ENCODE measurements at regions not wholly inside any gene's neighbourhood (a gene's known extent, or its start where the extent isn't known, plus 50 kb on each side); places are given as distances from the start of the nearest gene placed in this dataset.
A peak's percentile ranks its signal among the peaks of the same experiment; 100 is the strongest.

GRCh38 chr20:12911372-12911771 lies 97.4 kb upstream of the SPTLC3 start:
- no peaks in the 10 kb centered on the region for H3K36me3 Mint-ChIP-seq
- ATAC-seq (ENCODE audit: low read depth in 2 of 2) = no peak
- H3K9me3 Mint-ChIP-seq = peaks cover 0 to 7% (median 3%) of the 10 kb centered on the region in 7 donors
- no peak overlapping the region for H3K27ac Mint-ChIP-seq
- H3K27ac ChIP-seq (ENCODE audit: insufficient read depth, low read length, poor library complexity, severe bottlenecking) = no peak overlapping the region
- DNase-seq = no peak
- H3K4me3 Mint-ChIP-seq = no peak overlapping the region
- H3K4me1 Mint-ChIP-seq = no peaks in the 10 kb centered on the region
- H3K4me3 ChIP-seq (ENCODE audit: low read depth, low read length) = no peak overlapping the region
- peaks cover 4% of the 10 kb centered on the region for H3K27me3 Mint-ChIP-seq
- H3K27me3 ChIP-seq (ENCODE audit: control insufficient read depth, insufficient read depth, low read length) = no peaks in the 10 kb centered on the region
- no peaks in the 10 kb centered on the region for H3K9me3 ChIP-seq (ENCODE audit: control insufficient read depth in 2 of 2, low read length in 2 of 2)
- no peaks in the 10 kb centered on the region for H3K4me1 ChIP-seq (ENCODE audit: control insufficient read depth, insufficient read depth, low read length, poor library complexity, severe bottlenecking)
- H3K36me3 ChIP-seq (ENCODE audit: control insufficient read depth, insufficient read depth, low read length) = no peaks in the 10 kb centered on the region

GRCh38 chr20:12913781-12914443 lies 94.9 kb upstream of the SPTLC3 start:
- no peaks in the 10 kb centered on the region for H3K4me1 ChIP-seq (ENCODE audit: control insufficient read depth, insufficient read depth, low read length, poor library complexity, severe bottlenecking)
- Mint-ChIP-seq H3K27ac (no peak overlapping the region), H3K9me3 (peaks cover 0 to 7% (median 2%) of the 10 kb centered on the region in 7 donors), H3K4me1 (no peaks in the 10 kb centered on the region), H3K36me3 (no peaks in the 10 kb centered on the region), H3K4me3 (no peak overlapping the region), H3K27me3 (peaks cover 4% of the 10 kb centered on the region)
- H3K4me3 ChIP-seq (ENCODE audit: low read depth, low read length) = no peak overlapping the region
- ATAC-seq (ENCODE audit: low read depth in 2 of 2) = no peak
- no peaks in the 10 kb centered on the region for H3K36me3 ChIP-seq (ENCODE audit: control insufficient read depth, insufficient read depth, low read length)
- DNase-seq = no peak
- H3K9me3 ChIP-seq (ENCODE audit: control insufficient read depth in 2 of 2, low read length in 2 of 2) = no peaks in the 10 kb centered on the region
- H3K27me3 ChIP-seq (ENCODE audit: control insufficient read depth, insufficient read depth, low read length) = no peaks in the 10 kb centered on the region
- no peak overlapping the region for H3K27ac ChIP-seq (ENCODE audit: insufficient read depth, low read length, poor library complexity, severe bottlenecking)

DNA sequence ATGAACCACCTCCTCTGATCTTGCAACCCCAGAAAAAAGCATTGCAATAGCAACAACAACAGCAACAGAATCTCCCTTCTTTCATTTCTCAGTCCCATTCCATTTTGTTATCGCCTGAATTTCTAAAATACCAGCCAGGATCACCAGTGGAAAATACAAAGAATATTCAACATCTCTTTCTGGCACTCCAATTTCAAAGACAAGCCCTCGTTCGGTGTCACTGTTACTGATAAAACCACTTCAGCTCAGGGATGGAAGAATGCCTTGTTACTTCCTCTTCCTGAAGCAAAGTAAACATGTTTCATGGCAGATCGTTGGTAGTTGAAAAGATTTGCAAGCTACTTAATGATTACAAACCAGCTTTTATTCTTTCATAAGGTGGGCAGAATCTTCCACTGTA lies 94.0 kb upstream of the SPTLC3 start:
- ATAC-seq (ENCODE audit: low read depth in 2 of 2) (no peak), DNase-seq (no peak)
- Histone ChIP-seq H3K4me1 (ENCODE audit: control insufficient read depth, insufficient read depth, low read length, poor library complexity, severe bottlenecking) (no peaks in the 10 kb centered on the region), H3K9me3 (ENCODE audit: control insufficient read depth in 2 of 2, low read length in 2 of 2) (no peaks in the 10 kb centered on the region), H3K27ac (ENCODE audit: insufficient read depth, low read length, poor library complexity, severe bottlenecking) (no peak overlapping the region), H3K27me3 (ENCODE audit: control insufficient read depth, insufficient read depth, low read length) (no peaks in the 10 kb centered on the region), H3K36me3 (ENCODE audit: control insufficient read depth, insufficient read depth, low read length) (no peaks in the 10 kb centered on the region), H3K4me3 (ENCODE audit: low read depth, low read length) (no peak overlapping the region)
- Mint-ChIP-seq H3K4me3 (no peak overlapping the region), H3K27ac (no peak overlapping the region), H3K4me1 (no peaks in the 10 kb centered on the region), H3K9me3 (peaks cover 0 to 7% (median 3%) of the 10 kb centered on the region in 7 donors), H3K36me3 (no peaks in the 10 kb centered on the region), H3K27me3 (peaks cover 4% of the 10 kb centered on the region)

- DNase-seq (no peak), ATAC-seq (ENCODE audit: low read depth in 2 of 2) (no peak)
- Histone ChIP-seq H3K4me1 (ENCODE audit: control insufficient read depth, insufficient read depth, low read length, poor library complexity, severe bottlenecking) (no peaks in the 10 kb centered on the region), H3K27me3 (ENCODE audit: control insufficient read depth, insufficient read depth, low read length) (no peaks in the 10 kb centered on the region), H3K9me3 (ENCODE audit: control insufficient read depth in 2 of 2, low read length in 2 of 2) (no peaks in the 10 kb centered on the region), H3K36me3 (ENCODE audit: control insufficient read depth, insufficient read depth, low read length) (no peaks in the 10 kb centered on the region), H3K27ac (ENCODE audit: insufficient read depth, low read length, poor library complexity, severe bottlenecking) (no peak overlapping the region), H3K4me3 (ENCODE audit: low read depth, low read length) (no peak overlapping the region)
- no peaks in the 10 kb centered on the region for H3K27me3 Mint-ChIP-seq
- no peaks in the 10 kb centered on the region for H3K4me1 Mint-ChIP-seq
- no peaks in the 10 kb centered on the region for H3K36me3 Mint-ChIP-seq
- H3K4me3 Mint-ChIP-seq = no peak overlapping the region
- peaks cover 0 to 6% (median 5%) of the 10 kb centered on the region in 7 donors for H3K9me3 Mint-ChIP-seq
- no peak overlapping the region for H3K27ac Mint-ChIP-seq
Observed at GRCh38 chr20:12916699-12917098, 92.1 kb upstream of the SPTLC3 start.

DNA sequence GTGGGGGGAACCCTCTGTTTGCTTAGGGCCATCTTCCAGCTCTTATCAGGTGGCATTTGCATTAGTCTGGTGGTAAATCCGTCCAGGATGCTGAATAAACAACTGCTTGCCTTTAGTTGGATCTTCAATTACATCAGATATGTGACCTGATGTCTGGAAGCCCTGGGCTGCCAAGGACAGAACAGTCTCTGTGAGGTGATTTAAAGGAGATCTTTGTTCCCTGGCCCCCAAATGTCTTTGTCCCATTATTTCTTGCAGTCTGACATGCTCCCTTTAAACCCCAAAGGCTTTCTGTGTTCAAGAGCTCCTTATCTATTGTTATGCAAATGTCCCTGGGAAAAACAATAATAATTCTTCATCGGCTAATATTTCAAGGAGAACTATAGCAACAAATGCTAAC lies 84.6 kb upstream of the SPTLC3 start:
- no peaks in the 10 kb centered on the region for H3K36me3 ChIP-seq (ENCODE audit: control insufficient read depth, insufficient read depth, low read length)
- no peak overlapping the region for H3K4me3 ChIP-seq (ENCODE audit: low read depth, low read length)
- no peak overlapping the region for H3K27ac ChIP-seq (ENCODE audit: insufficient read depth, low read length, poor library complexity, severe bottlenecking)
- Mint-ChIP-seq H3K9me3 (peaks cover 0 to 21% (median 6%) of the 10 kb centered on the region in 7 donors), H3K4me3 (no peak overlapping the region), H3K27me3 (no peaks in the 10 kb centered on the region), H3K27ac (no peak overlapping the region), H3K36me3 (no peaks in the 10 kb centered on the region), H3K4me1 (no peaks in the 10 kb centered on the region)
- H3K4me1 ChIP-seq (ENCODE audit: control insufficient read depth, insufficient read depth, low read length, poor library complexity, severe bottlenecking) = no peaks in the 10 kb centered on the region
- DNase-seq (no peak), ATAC-seq (ENCODE audit: low read depth in 2 of 2) (no peak)
- no peaks in the 10 kb centered on the region for H3K27me3 ChIP-seq (ENCODE audit: control insufficient read depth, insufficient read depth, low read length)
- no peaks in the 10 kb centered on the region for H3K9me3 ChIP-seq (ENCODE audit: control insufficient read depth in 2 of 2, low read length in 2 of 2)

DNA sequence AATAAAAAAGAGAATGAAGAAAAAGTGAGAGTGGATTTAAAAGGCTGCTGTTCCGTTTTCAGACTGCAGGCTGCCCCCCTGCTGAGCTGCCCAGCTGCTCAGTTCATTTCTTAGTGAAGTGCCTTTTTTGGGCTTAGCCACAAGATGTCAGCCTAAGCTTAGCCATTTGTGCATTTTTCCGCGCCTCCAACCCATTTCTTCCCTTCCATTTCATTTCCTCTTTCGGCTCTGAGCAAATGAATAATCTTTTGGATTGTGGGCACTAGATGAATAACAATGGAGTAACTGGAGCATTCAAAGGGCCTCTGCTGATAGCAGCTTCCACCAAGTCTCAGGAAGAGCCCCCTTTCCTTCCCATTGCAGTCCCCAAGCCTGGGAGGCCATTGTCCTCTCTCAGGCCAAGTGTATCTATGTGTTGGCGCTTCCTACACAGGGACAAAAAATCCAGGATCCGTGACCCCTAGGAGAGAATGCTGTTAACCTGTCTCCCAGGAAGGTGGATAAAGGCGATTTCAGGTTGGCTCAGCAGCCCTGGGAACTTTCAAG lies 83.5 kb upstream of the SPTLC3 start:
- H3K27ac Mint-ChIP-seq = no peak overlapping the region
- ATAC-seq (ENCODE audit: low read depth in 2 of 2) (no peak), DNase-seq (peak in 1 of 3 donors; percentile 40)
- no peaks in the 10 kb centered on the region for H3K4me1 ChIP-seq (ENCODE audit: control insufficient read depth, insufficient read depth, low read length, poor library complexity, severe bottlenecking)
- H3K4me3 ChIP-seq (ENCODE audit: low read depth, low read length) = no peak overlapping the region
- no peak overlapping the region for H3K4me3 Mint-ChIP-seq
- peaks cover 0 to 20% (median 4%) of the 10 kb centered on the region in 7 donors for H3K9me3 Mint-ChIP-seq
- no peaks in the 10 kb centered on the region for H3K36me3 ChIP-seq (ENCODE audit: control insufficient read depth, insufficient read depth, low read length)
- H3K27me3 Mint-ChIP-seq = no peaks in the 10 kb centered on the region
- H3K27me3 ChIP-seq (ENCODE audit: control insufficient read depth, insufficient read depth, low read length) = no peaks in the 10 kb centered on the region
- H3K9me3 ChIP-seq (ENCODE audit: control insufficient read depth in 2 of 2, low read length in 2 of 2) = no peaks in the 10 kb centered on the region
- no peaks in the 10 kb centered on the region for H3K36me3 Mint-ChIP-seq
- H3K4me1 Mint-ChIP-seq = no peaks in the 10 kb centered on the region
- H3K27ac ChIP-seq (ENCODE audit: insufficient read depth, low read length, poor library complexity, severe bottlenecking) = no peak overlapping the region

DNA sequence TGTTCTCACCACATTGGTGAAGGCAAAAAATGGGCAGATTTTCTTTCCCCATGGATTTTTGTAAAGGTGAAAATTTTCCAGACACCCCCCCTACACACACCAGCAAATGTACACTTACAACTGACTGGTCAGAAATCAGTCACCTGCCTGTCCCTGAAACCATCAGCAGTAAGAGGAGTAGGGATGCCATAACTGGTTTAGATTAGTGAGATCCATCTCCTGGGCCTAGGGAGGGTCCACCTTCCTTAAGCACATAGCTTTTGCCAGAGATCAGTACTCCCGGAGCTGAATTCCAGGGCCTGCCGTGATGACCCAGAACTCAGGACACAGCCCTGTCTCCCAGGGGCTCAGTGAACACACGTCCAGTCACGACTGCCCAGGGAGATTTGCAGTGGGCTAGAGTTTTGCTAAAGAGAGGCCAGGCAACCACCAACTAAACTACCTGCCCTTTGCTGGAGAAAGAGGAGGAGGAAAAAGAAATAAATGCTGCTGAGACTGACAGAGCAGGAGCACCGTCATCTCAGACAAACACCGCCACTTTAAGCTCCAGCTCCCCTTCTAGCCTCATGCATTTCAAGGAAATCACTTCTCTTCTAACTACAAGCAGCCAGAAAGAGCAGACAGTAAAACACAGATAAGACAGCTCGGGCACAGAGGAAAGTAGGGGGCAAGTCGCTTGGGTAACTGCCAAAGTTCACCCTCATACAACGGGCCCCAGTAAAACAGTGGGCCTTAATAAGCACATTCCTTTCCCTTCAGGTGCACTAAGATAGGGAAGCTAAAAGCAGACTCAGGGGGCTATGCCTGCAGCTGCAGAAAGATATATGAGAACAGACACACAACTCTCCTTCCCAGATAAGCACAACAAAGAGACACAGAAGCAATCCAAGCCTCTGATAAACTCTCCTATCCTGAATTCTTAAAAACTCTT lies 82.6 kb upstream of the SPTLC3 start:
- Histone ChIP-seq H3K36me3 (ENCODE audit: control insufficient read depth, insufficient read depth, low read length) (no peaks in the 10 kb centered on the region), H3K4me1 (ENCODE audit: control insufficient read depth, insufficient read depth, low read length, poor library complexity, severe bottlenecking) (no peaks in the 10 kb centered on the region), H3K27ac (ENCODE audit: insufficient read depth, low read length, poor library complexity, severe bottlenecking) (no peak overlapping the region), H3K27me3 (ENCODE audit: control insufficient read depth, insufficient read depth, low read length) (no peaks in the 10 kb centered on the region), H3K4me3 (ENCODE audit: low read depth, low read length) (no peak overlapping the region), H3K9me3 (ENCODE audit: control insufficient read depth in 2 of 2, low read length in 2 of 2) (no peaks in the 10 kb centered on the region)
- peaks cover 0 to 17% (median 4%) of the 10 kb centered on the region in 7 donors for H3K9me3 Mint-ChIP-seq
- H3K4me3 Mint-ChIP-seq = no peak overlapping the region
- no peaks in the 10 kb centered on the region for H3K27me3 Mint-ChIP-seq
- H3K4me1 Mint-ChIP-seq = no peaks in the 10 kb centered on the region
- ATAC-seq (ENCODE audit: low read depth in 2 of 2) = no peak
- no peaks in the 10 kb centered on the region for H3K36me3 Mint-ChIP-seq
- no peak overlapping the region for H3K27ac Mint-ChIP-seq
- no peak for DNase-seq
